HL-60 (cell line): ENCODE measurements at regions not wholly inside any gene's neighbourhood (a gene's known extent, or its start where the extent isn't known, plus 50 kb on each side); places are given as distances from the start of the nearest gene placed in this dataset.

Experiments used
- DNase-seq, 2 experiments: peaks; one replicate each; pipeline ENCODE4 v3.0.0-alpha.2; 2010 to 2020; ENCODE audit warnings: low read depth in 1 of 2, low spot score in 1 of 2
- H3K27ac ChIP-seq: fragments of 250-450 bp; sonication (Bioruptor Pico); replicated peaks from 2 replicates; pipeline ENCODE4 v1.5.1; 2020; ENCODE audit warnings: mild to moderate bottlenecking, moderate library complexity
- H3K27me3 ChIP-seq: fragments of 250-450 bp; sonication (Bioruptor Pico); 2 replicates; pipeline ENCODE4 v1.5.1; 2021; ENCODE audit warnings: mild to moderate bottlenecking, moderate library complexity; ENCODE audit not compliant: insufficient read depth, poor library complexity, severe bottlenecking
- H3K4me3 ChIP-seq: replicated peaks from 2 replicates; pipeline ENCODE4 v1.5.1; 2011; ENCODE audit warnings: mild to moderate bottlenecking, control low read depth, low read length; ENCODE audit not compliant: insufficient read depth
- CTCF ChIP-seq: IDR thresholded peaks from one replicate; pipeline ENCODE4 v1.5.1; 2011; ENCODE audit warnings: low read length, control low read depth, inconsistent platforms; ENCODE audit not compliant: insufficient read depth
- GABPA ChIP-seq: IDR thresholded peaks from 2 replicates; pipeline ENCODE4 v1.6.1; 2012; ENCODE audit warnings: low read depth
- POLR2AphosphoS5 ChIP-seq: IDR thresholded peaks from 2 replicates; pipeline ENCODE4 v1.6.1; 2012; ENCODE audit warnings: low read depth
- REST ChIP-seq: IDR thresholded peaks from 2 replicates; pipeline ENCODE4 v1.6.1; 2012; ENCODE audit warnings: low read depth; ENCODE audit not compliant: insufficient replicate concordance
- SPI1 ChIP-seq: IDR thresholded peaks from 2 replicates; pipeline ENCODE4 v1.6.1; 2012; ENCODE audit warnings: low read depth, mild to moderate bottlenecking, borderline replicate concordance

GRCh38 chr20:62590309-62591121 lies 51.8 kb upstream of the SLCO4A1 start:
- no peak for DNase-seq
- no peak overlapping the region for H3K4me3 ChIP-seq
- no peak overlapping the region for H3K27ac ChIP-seq
- peaks cover 4% of the 10 kb centered on the region for H3K27me3 ChIP-seq
- no peak for TF ChIP-seq REST
- no peak for TF ChIP-seq POLR2AphosphoS5
- TF ChIP-seq CTCF: no peak
- no peak for TF ChIP-seq GABPA
- no peak for TF ChIP-seq SPI1

- H3K27me3 ChIP-seq: peaks cover 4% of the 10 kb centered on the region
- TF ChIP-seq POLR2AphosphoS5 (no peak), REST (no peak), SPI1 (no peak), GABPA (no peak), CTCF (no peak)
- DNase-seq: no peak
- no peak overlapping the region for H3K27ac ChIP-seq
- no peak overlapping the region for H3K4me3 ChIP-seq
Measured at GRCh38 chr20:62591122-62591468, 51.2 kb upstream of the SLCO4A1 start.

- DNase-seq: no peak
- Histone ChIP-seq H3K27me3 (peaks cover 4% of the 10 kb centered on the region), H3K4me3 (no peak overlapping the region), H3K27ac (no peak overlapping the region)
- TF ChIP-seq SPI1 (no peak), POLR2AphosphoS5 (no peak), GABPA (no peak), REST (no peak), CTCF (no peak)
Measured at GRCh38 chr20:62591591-62591990, 50.7 kb upstream of the SLCO4A1 start.
